ENCODE measurements at regions not wholly inside any gene's neighbourhood (a gene's known extent, or its start where the extent isn't known, plus 50 kb on each side); places are given as distances from the start of the nearest gene placed in this dataset.

GRCh38 chr4:166518776-166519175 is 645.7 kb downstream of the TLL1 start:
- H2BK5ac ChIP-seq (ENCODE audit: low read depth, low read length) = no peak overlapping the region
- no peak overlapping the region for H4K91ac ChIP-seq (replicated peaks; ENCODE audit: insufficient read length, low read length)
- no peak overlapping the region for H2AK5ac ChIP-seq (ENCODE audit: low read depth, low read length)
- no peak overlapping the region for H3K9ac ChIP-seq (replicated peaks in 1 of 4; ENCODE audit: extremely low read depth in 1 of 4, low read depth in 3 of 4, low read length in 3 of 4)
- H4K20me1 ChIP-seq (replicated peaks in 1 of 2; ENCODE audit: control insufficient read depth in 1 of 2, insufficient read depth in 2 of 2, low read length in 2 of 2) = no peaks in the 10 kb centered on the region
- no peaks in the 10 kb centered on the region for H3K23me2 ChIP-seq (ENCODE audit: low read depth, low read length)
- H3K4ac ChIP-seq (replicated peaks; ENCODE audit: insufficient read length, low read depth, low read length) = no peak overlapping the region
- no peak overlapping the region for H3K18ac ChIP-seq (ENCODE audit: extremely low read depth, low read length)
- H3K79me1 ChIP-seq (ENCODE audit: low read depth, low read length) = no peaks in the 10 kb centered on the region
- no peak overlapping the region for H2BK120ac ChIP-seq (replicated peaks; ENCODE audit: low read depth, low read length)
- H4K8ac ChIP-seq (ENCODE audit: extremely low read depth, insufficient read depth, low read length) = no peak overlapping the region
- no peak overlapping the region for H2AFZ ChIP-seq (ENCODE audit: low read length)
- FAIRE-seq (no peak), DNase-seq (ENCODE audit: low read depth in 1 of 2, low spot score in 2 of 2) (no peak)
- no peaks in the 10 kb centered on the region for H3K27me3 ChIP-seq (replicated peaks in 1 of 4; ENCODE audit: control insufficient read depth in 3 of 4, extremely low read depth in 1 of 4, insufficient read depth in 3 of 4, low read length in 3 of 4)
- H3K4me2 ChIP-seq (ENCODE audit: insufficient read depth in 1 of 2, low read depth in 2 of 2, low read length in 2 of 2) = no peak overlapping the region
- no peak overlapping the region for H3K4me3 ChIP-seq (ENCODE audit: extremely low read depth in 1 of 4, insufficient read depth in 2 of 4, low read depth in 3 of 4, low read length in 4 of 4)
- no peaks in the 10 kb centered on the region for H3K79me2 ChIP-seq (ENCODE audit: control insufficient read depth in 1 of 2, insufficient read depth in 2 of 2, low read length in 2 of 2)
- no peak overlapping the region for H2BK20ac ChIP-seq (ENCODE audit: low read length)
- no peak overlapping the region for H3K23ac ChIP-seq (ENCODE audit: insufficient read length)
- no peak overlapping the region for H4K5ac ChIP-seq (ENCODE audit: insufficient read length, low read depth, low read length)
- no peak overlapping the region for H3K56ac ChIP-seq (replicated peaks; ENCODE audit: insufficient read length, low read depth, low read length)
- H3K4me1 ChIP-seq (replicated peaks in 1 of 4; ENCODE audit: control insufficient read depth in 3 of 4, insufficient read depth in 4 of 4, low read length in 3 of 4) = no peaks in the 10 kb centered on the region
- 84% methylated on average over 3 of the region's 3 CpGs; no CpG with 5 or more reads in 1 of the 2 experiments for WGBS, 2 experiments (ENCODE audit: extremely low coverage in 1 of 2, insufficient coverage in 1 of 2, insufficient read length in 1 of 2, insufficient replicate concordance in 2 of 2, low coverage in 1 of 2, low lambda C conversion rate in 2 of 2, missing lambda C conversion rate in 1 of 2)
- no peaks in the 10 kb centered on the region for H3K9me3 ChIP-seq (ENCODE audit: insufficient read depth in 2 of 2, low read depth in 1 of 2, low read length in 1 of 2)
- H2BK12ac ChIP-seq (ENCODE audit: low read depth, low read length) = no peak overlapping the region
- ChIA-PET POLR2A (ENCODE audit: partially characterized antibody) (no interaction called here), CTCF (ENCODE audit: partially characterized antibody) (interaction anchor here (2.4 kb wide), 1 partner anchor 17 kb away, joined by 10 read pairs; no protein-coding TSS in a partner anchor)
- no peak overlapping the region for H3K14ac ChIP-seq (ENCODE audit: insufficient read length)
- H3K36me3 ChIP-seq (ENCODE audit: control insufficient read depth in 2 of 4, insufficient read depth in 4 of 4, low read length in 3 of 4) = no peaks in the 10 kb centered on the region
- H2BK15ac ChIP-seq (ENCODE audit: low read length) = no peak overlapping the region
- no peak overlapping the region for H3K27ac ChIP-seq (ENCODE audit: low read depth, low read length)
- no peak for TF ChIP-seq CHD7 (IDR thresholded peaks at IDR 0.05; ENCODE audit: insufficient replicate concordance, low read length)
